GM23248 (cell line): ENCODE measurements at regions not wholly inside any gene's neighbourhood (a gene's known extent, or its start where the extent isn't known, plus 50 kb on each side); places are given as distances from the start of the nearest gene placed in this dataset.

Experiments
- DNase-seq: peaks from one replicate; pipeline ENCODE4 v3.0.0-alpha.2; 2015
- H2AFZ ChIP-seq: fragments of 200-600 bp; sonication (generic); 2 replicates; pipeline ENCODE4 v1.6.1; 2016; ENCODE audit warnings: antibody characterized with exemption
- H3F3A ChIP-seq: fragments of 200-600 bp; sonication (generic); 2 replicates; pipeline ENCODE4 v1.6.1; 2016; ENCODE audit warnings: mild to moderate bottlenecking, antibody characterized with exemption, mixed run types; ENCODE audit not compliant: insufficient read depth
- H3K27ac ChIP-seq: fragments of 200-600 bp; sonication (generic); 2 replicates; pipeline ENCODE4 v1.5.1; 2016; ENCODE audit warnings: mild to moderate bottlenecking
- H3K27me3 ChIP-seq: fragments of 200-600 bp; sonication (generic); replicated peaks from 2 replicates; pipeline ENCODE4 v1.6.1; 2016; ENCODE audit warnings: mild to moderate bottlenecking; ENCODE audit not compliant: insufficient read depth
- H3K36me3 ChIP-seq: fragments of 200-600 bp; sonication (generic); 2 replicates; pipeline ENCODE4 v1.6.1; 2016; ENCODE audit warnings: low read depth, mild to moderate bottlenecking
- H3K4me1 ChIP-seq: fragments of 200-600 bp; sonication (generic); 2 replicates; pipeline ENCODE4 v1.6.1; 2016; ENCODE audit warnings: mild to moderate bottlenecking; ENCODE audit not compliant: insufficient read depth
- H3K4me2 ChIP-seq: fragments of 200-600 bp; sonication (generic); one replicate; pipeline ENCODE4 v1.6.1; 2016; ENCODE audit warnings: mild to moderate bottlenecking; ENCODE audit not compliant: unreplicated experiment
- H3K4me3 ChIP-seq: fragments of 200-600 bp; sonication (generic); 2 replicates; pipeline ENCODE4 v1.5.1; 2016; ENCODE audit warnings: mild to moderate bottlenecking
- H3K79me2 ChIP-seq: fragments of 200-600 bp; sonication (generic); 2 replicates; pipeline ENCODE4 v1.6.1; 2016; ENCODE audit warnings: mild to moderate bottlenecking; ENCODE audit not compliant: insufficient read depth
- H3K9ac ChIP-seq: fragments of 200-600 bp; sonication (generic); 2 replicates; pipeline ENCODE4 v1.6.1; 2016; ENCODE audit warnings: mild to moderate bottlenecking
- H3K9me2 ChIP-seq: fragments of 200-600 bp; sonication (generic); 2 replicates; pipeline ENCODE4 v1.6.1; 2016; ENCODE audit warnings: mixed run types, mild to moderate bottlenecking, moderate library complexity; ENCODE audit not compliant: insufficient read depth
- H3K9me3 ChIP-seq: fragments of 200-600 bp; sonication (generic); one replicate; pipeline ENCODE4 v1.6.1; 2017; ENCODE audit warnings: low read depth
- H4K20me1 ChIP-seq: fragments of 200-600 bp; sonication (generic); 2 replicates; pipeline ENCODE4 v1.6.0; 2016; ENCODE audit not compliant: insufficient read depth
- EZH2 ChIP-seq: fragments of 200-600 bp; sonication (generic); IDR thresholded peaks from 2 replicates; pipeline ENCODE4 v1.6.1; 2018; ENCODE audit warnings: antibody characterized with exemption, mild to moderate bottlenecking; ENCODE audit not compliant: insufficient read depth, poor library complexity, severe bottlenecking
- EZH2phosphoT487 ChIP-seq: fragments of 200-600 bp; sonication (generic); IDR thresholded peaks from 2 replicates; pipeline ENCODE4 v1.6.1; 2018; ENCODE audit warnings: antibody characterized with exemption, moderate library complexity, mild to moderate bottlenecking, low read depth; ENCODE audit not compliant: insufficient read depth
- WGBS, 2 experiments: methylation state at CpG; one replicate each; pipeline ENCODE4 v1.1.6; 2015 to 2017; ENCODE audit warnings: low lambda C conversion rate in 2 of 2, low coverage in 1 of 2; ENCODE audit errors: missing lambda C conversion rate in 2 of 2; 5-methylcytosine and 5-hydroxymethylcytosine counted together
- in situ Hi-C: fragments of 300-500 bp; cut with MboI; formaldehyde crosslinking; loops from 2 replicates; pipeline ENCODE4 v1.15.0; 2020

DNA sequence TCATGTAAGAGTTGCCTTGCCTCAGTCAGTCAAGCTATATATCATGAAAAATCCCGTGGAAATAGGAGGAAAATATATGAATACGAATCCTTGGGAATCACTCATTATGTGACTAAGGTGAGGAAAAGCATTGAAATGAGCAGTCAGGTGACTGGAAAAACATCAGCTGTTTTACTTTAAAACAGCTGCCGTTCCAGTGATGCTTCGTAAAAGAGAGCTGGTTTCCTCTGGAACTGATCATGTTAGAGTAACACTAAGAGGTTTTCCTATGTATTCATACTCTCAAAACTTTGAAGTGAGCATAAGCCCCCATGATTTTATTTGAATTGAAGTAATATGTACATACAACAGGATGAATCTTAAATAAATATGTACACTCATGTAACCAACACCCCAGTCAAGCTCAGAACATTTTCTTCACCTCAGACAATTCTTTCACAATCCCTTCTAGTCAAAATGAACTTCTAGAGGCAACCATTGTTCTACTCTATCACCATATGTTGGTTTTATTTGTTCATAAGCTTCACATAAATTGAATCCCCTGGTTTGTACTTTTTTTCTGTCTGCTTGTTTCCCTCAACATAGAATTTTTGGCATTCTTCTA lies 107.7 kb downstream of the SLC25A46 start:
- Histone ChIP-seq H3K4me3 (no peak overlapping the region), H3F3A (no peaks in the 10 kb centered on the region), H3K9me3 (no peaks in the 10 kb centered on the region), H3K4me2 (no peak overlapping the region), H3K9ac (no peak overlapping the region), H3K27me3 (no peaks in the 10 kb centered on the region), H3K9me2 (no peaks in the 10 kb centered on the region), H4K20me1 (no peaks in the 10 kb centered on the region), H3K36me3 (no peaks in the 10 kb centered on the region), H3K79me2 (no peaks in the 10 kb centered on the region), H3K4me1 (no peaks in the 10 kb centered on the region), H2AFZ (no peak overlapping the region), H3K27ac (no peak overlapping the region)
- in situ Hi-C loops = no loop called here
- DNase-seq = no peak
- 27% methylated on average over 4 of the region's 4 CpGs for WGBS, 2 experiments
- TF ChIP-seq EZH2phosphoT487 = no peak
- no peak for TF ChIP-seq EZH2

DNA sequence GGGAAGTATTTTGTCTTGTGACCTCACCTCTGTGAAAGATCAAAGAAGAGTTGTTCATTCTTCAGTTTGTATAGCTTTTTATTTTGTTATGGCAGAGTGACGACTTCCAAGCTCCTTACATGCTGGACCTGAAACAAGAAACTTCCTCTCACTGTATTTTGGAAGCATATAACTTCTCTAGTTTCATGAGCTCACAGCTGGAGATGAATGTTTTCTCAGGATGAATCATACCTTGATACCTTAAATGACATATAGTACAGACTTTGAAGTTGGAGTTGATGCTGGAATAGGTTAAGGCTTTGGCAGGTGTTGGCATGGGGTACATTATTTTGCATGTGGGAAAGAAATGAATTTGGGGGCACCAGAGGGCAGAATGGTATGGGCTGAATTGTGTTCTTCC lies 112.5 kb downstream of the SLC25A46 start:
- in situ Hi-C loops = no loop called here
- WGBS, 2 experiments = 5 to 11% methylated on average over 1 of the region's 1 CpG
- DNase-seq = no peak

DNA sequence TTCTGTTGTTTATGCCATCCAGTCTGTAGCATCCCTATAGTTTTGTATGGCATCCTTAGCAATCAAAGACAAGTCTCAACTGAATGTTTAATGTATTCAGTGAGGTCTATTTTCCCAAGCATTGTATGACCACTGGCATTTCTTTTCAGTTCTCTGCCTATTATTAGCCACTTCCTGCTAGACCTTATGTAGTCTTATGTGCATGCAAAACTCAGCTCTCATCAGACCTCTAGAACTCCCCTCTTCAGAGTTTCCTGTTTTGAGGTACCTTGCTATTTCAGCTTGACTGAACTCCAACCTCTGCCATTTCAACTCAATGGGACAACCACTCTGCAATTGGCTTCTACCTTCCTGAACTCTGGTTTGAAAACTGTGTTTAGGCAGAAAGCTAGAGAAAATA lies 113.2 kb downstream of the SLC25A46 start:
- Histone ChIP-seq H4K20me1 (no peaks in the 10 kb centered on the region), H3K4me2 (no peak overlapping the region), H2AFZ (no peak overlapping the region), H3K36me3 (no peaks in the 10 kb centered on the region), H3K27me3 (no peaks in the 10 kb centered on the region; the same call in 1 of the 2 replicates), H3K9ac (no peak overlapping the region), H3F3A (no peaks in the 10 kb centered on the region), H3K79me2 (no peaks in the 10 kb centered on the region), H3K4me3 (no peak overlapping the region), H3K4me1 (no peaks in the 10 kb centered on the region), H3K9me3 (no peaks in the 10 kb centered on the region), H3K27ac (no peak overlapping the region), H3K9me2 (no peaks in the 10 kb centered on the region)
- TF ChIP-seq EZH2 = no peak
- no peak for DNase-seq
- in situ Hi-C loops = no loop called here

More for the DNA sequence above, 112.5 kb downstream of the SLC25A46 start:
- H3K9me3 ChIP-seq = no peaks in the 10 kb centered on the region
- no peaks in the 10 kb centered on the region for H3K36me3 ChIP-seq
- no peaks in the 10 kb centered on the region for H3K4me1 ChIP-seq
- no peaks in the 10 kb centered on the region; the same call in 1 of the 2 replicates for H3K27me3 ChIP-seq
- H4K20me1 ChIP-seq = no peaks in the 10 kb centered on the region
- H3F3A ChIP-seq = no peaks in the 10 kb centered on the region
- H3K9me2 ChIP-seq = no peaks in the 10 kb centered on the region
- H3K79me2 ChIP-seq = no peaks in the 10 kb centered on the region
- no peak overlapping the region for H3K9ac ChIP-seq
- H3K27ac ChIP-seq = no peak overlapping the region
- TF ChIP-seq EZH2phosphoT487 (no peak), EZH2 (no peak)
- no peak overlapping the region for H3K4me3 ChIP-seq
- no peak overlapping the region for H2AFZ ChIP-seq
- no peak overlapping the region for H3K4me2 ChIP-seq

DNA sequence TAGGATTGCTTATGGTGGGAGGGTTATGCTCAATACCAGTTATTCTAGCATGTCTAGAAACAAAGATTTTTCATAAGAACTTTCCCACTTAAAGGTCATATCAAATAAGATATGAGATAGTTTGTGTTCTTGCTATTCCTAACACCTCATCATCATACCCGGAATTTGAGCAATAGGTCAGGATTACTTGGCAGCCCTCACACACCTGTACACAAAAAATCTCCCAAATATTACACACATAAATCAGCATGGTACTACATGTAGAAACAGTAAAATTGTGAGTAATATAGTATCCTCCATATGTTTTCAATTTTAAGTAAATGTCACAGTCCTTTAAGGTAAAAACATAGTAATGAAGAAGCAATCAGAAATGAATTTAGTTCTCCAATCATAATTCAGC lies 113.7 kb downstream of the SLC25A46 start:
- in situ Hi-C loops = no loop called here
- no peak overlapping the region for H3K4me3 ChIP-seq
- no peak for DNase-seq
- no peak overlapping the region for H2AFZ ChIP-seq
- H3K27me3 ChIP-seq = no peaks in the 10 kb centered on the region; the same call in 1 of the 2 replicates
- H3K36me3 ChIP-seq = no peaks in the 10 kb centered on the region
- H3K27ac ChIP-seq = no peak overlapping the region
- no peaks in the 10 kb centered on the region for H4K20me1 ChIP-seq
- 8 to 19% methylated on average over 1 of the region's 1 CpG for WGBS, 2 experiments
- no peaks in the 10 kb centered on the region for H3K9me3 ChIP-seq
- no peaks in the 10 kb centered on the region for H3F3A ChIP-seq
- H3K4me2 ChIP-seq = no peak overlapping the region
- H3K79me2 ChIP-seq = no peaks in the 10 kb centered on the region
- TF ChIP-seq EZH2 (no peak), EZH2phosphoT487 (no peak)
- no peak overlapping the region for H3K9ac ChIP-seq
- no peaks in the 10 kb centered on the region for H3K4me1 ChIP-seq
- H3K9me2 ChIP-seq = no peaks in the 10 kb centered on the region

GRCh38 chr5:110853267-110853666 lies 114.5 kb downstream of the SLC25A46 start:
- TF ChIP-seq EZH2 (no peak), EZH2phosphoT487 (no peak)
- no peaks in the 10 kb centered on the region for H3K36me3 ChIP-seq
- H3K4me2 ChIP-seq = no peak overlapping the region
- H3K79me2 ChIP-seq = no peaks in the 10 kb centered on the region
- H3K9ac ChIP-seq = no peak overlapping the region
- H3K9me2 ChIP-seq = no peaks in the 10 kb centered on the region
- H3K27ac ChIP-seq = no peak overlapping the region
- WGBS, 2 experiments = 1 to 4% methylated on average over 3 of the region's 3 CpGs
- in situ Hi-C loops = no loop called here
- H2AFZ ChIP-seq = no peak overlapping the region
- no peaks in the 10 kb centered on the region for H3K4me1 ChIP-seq
- H3F3A ChIP-seq = no peaks in the 10 kb centered on the region
- H3K4me3 ChIP-seq = no peak overlapping the region
- H4K20me1 ChIP-seq = no peaks in the 10 kb centered on the region
- no peaks in the 10 kb centered on the region for H3K9me3 ChIP-seq
- H3K27me3 ChIP-seq = no peaks in the 10 kb centered on the region; the same call in 1 of the 2 replicates
- peak; percentile 2 for DNase-seq
